ENCODE measurements at regions not wholly inside any gene's neighbourhood (a gene's known extent, or its start where the extent isn't known, plus 50 kb on each side); places are given as distances from the start of the nearest gene placed in this dataset.

- peak in 2 of 6 donors; percentile 27 to 58 for DNase-seq (ENCODE audit: low read depth in 4 of 6, low spot score in 6 of 6)
- Histone ChIP-seq H3K9me3 (ENCODE audit: control insufficient read depth, insufficient read depth, low read length) (no peaks in the 10 kb centered on the region), H3K36me3 (ENCODE audit: control insufficient read depth, insufficient read depth, low read length) (no peaks in the 10 kb centered on the region), H3K4me1 (ENCODE audit: control insufficient read depth, insufficient read depth, low read length) (no peaks in the 10 kb centered on the region), H3K4me3 (ENCODE audit: low read depth, low read length) (no peak overlapping the region), H3K27ac (ENCODE audit: low read depth, low read length) (no peak overlapping the region), H3K27me3 (ENCODE audit: control insufficient read depth, insufficient read depth, low read length) (no peaks in the 10 kb centered on the region)
- WGBS (ENCODE audit: insufficient coverage), result 47% methylated on average over 8 of the region's 12 CpGs
Observed at GRCh38 chr4:110850461-110851442, 227.9 kb upstream of the PITX2 start.

GRCh38 chr4:110851989-110852388 is 229.1 kb upstream of the PITX2 start:
- H3K27ac ChIP-seq (ENCODE audit: low read depth, low read length), result no peak overlapping the region
- DNase-seq (ENCODE audit: low read depth in 4 of 6, low spot score in 6 of 6), result no peak
- 100% methylated on average over 1 of the region's 2 CpGs for WGBS (ENCODE audit: insufficient coverage)

GRCh38 chr4:110852793-110853192 is 229.9 kb upstream of the PITX2 start:
- DNase-seq (ENCODE audit: low read depth in 4 of 6, low spot score in 6 of 6), result no peak
- no CpG with 5 or more reads among the region's 3 CpGs for WGBS (ENCODE audit: insufficient coverage)

More at GRCh38 chr4:110851989-110852388, 229.1 kb upstream of the PITX2 start:
- Histone ChIP-seq H3K4me1 (ENCODE audit: control insufficient read depth, insufficient read depth, low read length) (no peaks in the 10 kb centered on the region), H3K36me3 (ENCODE audit: control insufficient read depth, insufficient read depth, low read length) (no peaks in the 10 kb centered on the region), H3K27me3 (ENCODE audit: control insufficient read depth, insufficient read depth, low read length) (no peaks in the 10 kb centered on the region), H3K9me3 (ENCODE audit: control insufficient read depth, insufficient read depth, low read length) (no peaks in the 10 kb centered on the region), H3K4me3 (ENCODE audit: low read depth, low read length) (no peak overlapping the region)

GRCh38 chr4:110853242-110853641 is 230.4 kb upstream of the PITX2 start:
- WGBS (ENCODE audit: insufficient coverage), result no CpG with 5 or more reads among the region's 5 CpGs
- no peak for DNase-seq (ENCODE audit: low read depth in 4 of 6, low spot score in 6 of 6)
- H3K4me3 ChIP-seq (ENCODE audit: low read depth, low read length), result no peak overlapping the region

More at GRCh38 chr4:110852793-110853192, 229.9 kb upstream of the PITX2 start:
- Histone ChIP-seq H3K4me1 (ENCODE audit: control insufficient read depth, insufficient read depth, low read length) (no peaks in the 10 kb centered on the region), H3K9me3 (ENCODE audit: control insufficient read depth, insufficient read depth, low read length) (no peaks in the 10 kb centered on the region), H3K4me3 (ENCODE audit: low read depth, low read length) (no peak overlapping the region), H3K27me3 (ENCODE audit: control insufficient read depth, insufficient read depth, low read length) (no peaks in the 10 kb centered on the region), H3K36me3 (ENCODE audit: control insufficient read depth, insufficient read depth, low read length) (no peaks in the 10 kb centered on the region), H3K27ac (ENCODE audit: low read depth, low read length) (no peak overlapping the region)

GRCh38 chr4:110854021-110854678 is 231.3 kb upstream of the PITX2 start:
- Histone ChIP-seq H3K4me1 (ENCODE audit: control insufficient read depth, insufficient read depth, low read length) (no peaks in the 10 kb centered on the region), H3K27me3 (ENCODE audit: control insufficient read depth, insufficient read depth, low read length) (no peaks in the 10 kb centered on the region), H3K4me3 (ENCODE audit: low read depth, low read length) (no peak overlapping the region), H3K27ac (ENCODE audit: low read depth, low read length) (no peak overlapping the region), H3K36me3 (ENCODE audit: control insufficient read depth, insufficient read depth, low read length) (no peaks in the 10 kb centered on the region), H3K9me3 (ENCODE audit: control insufficient read depth, insufficient read depth, low read length) (no peaks in the 10 kb centered on the region)
- DNase-seq (ENCODE audit: low read depth in 4 of 6, low spot score in 6 of 6), result peak in 1 of 6 donors; percentile 14
- no CpG with 5 or more reads among the region's 6 CpGs for WGBS (ENCODE audit: insufficient coverage)

More at GRCh38 chr4:110853242-110853641, 230.4 kb upstream of the PITX2 start:
- Histone ChIP-seq H3K36me3 (ENCODE audit: control insufficient read depth, insufficient read depth, low read length) (no peaks in the 10 kb centered on the region), H3K27ac (ENCODE audit: low read depth, low read length) (no peak overlapping the region), H3K27me3 (ENCODE audit: control insufficient read depth, insufficient read depth, low read length) (no peaks in the 10 kb centered on the region), H3K9me3 (ENCODE audit: control insufficient read depth, insufficient read depth, low read length) (no peaks in the 10 kb centered on the region), H3K4me1 (ENCODE audit: control insufficient read depth, insufficient read depth, low read length) (no peaks in the 10 kb centered on the region)

- H3K36me3 ChIP-seq (ENCODE audit: control insufficient read depth, insufficient read depth, low read length), result no peaks in the 10 kb centered on the region
Observed at GRCh38 chr4:110860125-110860524, 237.2 kb upstream of the PITX2 start.

GRCh38 chr4:110860901-110861300 is 238.0 kb upstream of the PITX2 start:
- Histone ChIP-seq H3K4me3 (ENCODE audit: low read depth, low read length) (no peak overlapping the region), H3K9me3 (ENCODE audit: control insufficient read depth, insufficient read depth, low read length) (no peaks in the 10 kb centered on the region), H3K27me3 (ENCODE audit: control insufficient read depth, insufficient read depth, low read length) (no peaks in the 10 kb centered on the region), H3K4me1 (ENCODE audit: control insufficient read depth, insufficient read depth, low read length) (no peaks in the 10 kb centered on the region), H3K36me3 (ENCODE audit: control insufficient read depth, insufficient read depth, low read length) (no peaks in the 10 kb centered on the region), H3K27ac (ENCODE audit: low read depth, low read length) (no peak overlapping the region)
- no peak for DNase-seq (ENCODE audit: low read depth in 4 of 6, low spot score in 6 of 6)
- WGBS (ENCODE audit: insufficient coverage), result no CpG with 5 or more reads among the region's 1 CpG

More at GRCh38 chr4:110860125-110860524, 237.2 kb upstream of the PITX2 start:
- Histone ChIP-seq H3K4me1 (ENCODE audit: control insufficient read depth, insufficient read depth, low read length) (no peaks in the 10 kb centered on the region), H3K9me3 (ENCODE audit: control insufficient read depth, insufficient read depth, low read length) (no peaks in the 10 kb centered on the region), H3K27me3 (ENCODE audit: control insufficient read depth, insufficient read depth, low read length) (no peaks in the 10 kb centered on the region), H3K4me3 (ENCODE audit: low read depth, low read length) (no peak overlapping the region), H3K27ac (ENCODE audit: low read depth, low read length) (no peak overlapping the region)
- DNase-seq (ENCODE audit: low read depth in 4 of 6, low spot score in 6 of 6), result no peak
- WGBS (ENCODE audit: insufficient coverage), result no CpG with 5 or more reads among the region's 6 CpGs

GRCh38 chr4:110865611-110866259 is 242.9 kb upstream of the PITX2 start:
- no peaks in the 10 kb centered on the region for H3K4me1 ChIP-seq (ENCODE audit: control insufficient read depth, insufficient read depth, low read length)
- H3K36me3 ChIP-seq (ENCODE audit: control insufficient read depth, insufficient read depth, low read length), result no peaks in the 10 kb centered on the region
- no peaks in the 10 kb centered on the region for H3K27me3 ChIP-seq (ENCODE audit: control insufficient read depth, insufficient read depth, low read length)
- 43% methylated on average over 1 of the region's 1 CpG for WGBS (ENCODE audit: insufficient coverage)
- no peak overlapping the region for H3K27ac ChIP-seq (ENCODE audit: low read depth, low read length)
- H3K9me3 ChIP-seq (ENCODE audit: control insufficient read depth, insufficient read depth, low read length), result no peaks in the 10 kb centered on the region
- DNase-seq (ENCODE audit: low read depth in 4 of 6, low spot score in 6 of 6), result peak in 2 of 6 donors; percentile 41 to 54
- H3K4me3 ChIP-seq (ENCODE audit: low read depth, low read length), result no peak overlapping the region

- no peak overlapping the region for H3K4me3 ChIP-seq (ENCODE audit: low read depth, low read length)
- no peaks in the 10 kb centered on the region for H3K4me1 ChIP-seq (ENCODE audit: control insufficient read depth, insufficient read depth, low read length)
- DNase-seq (ENCODE audit: low read depth in 4 of 6, low spot score in 6 of 6), result no peak
- H3K36me3 ChIP-seq (ENCODE audit: control insufficient read depth, insufficient read depth, low read length), result no peaks in the 10 kb centered on the region
- no peaks in the 10 kb centered on the region for H3K27me3 ChIP-seq (ENCODE audit: control insufficient read depth, insufficient read depth, low read length)
- no peak overlapping the region for H3K27ac ChIP-seq (ENCODE audit: low read depth, low read length)
- no peaks in the 10 kb centered on the region for H3K9me3 ChIP-seq (ENCODE audit: control insufficient read depth, insufficient read depth, low read length)
- WGBS (ENCODE audit: insufficient coverage), result 93% methylated on average over 2 of the region's 3 CpGs
Observed at GRCh38 chr4:110867251-110867960, 244.5 kb upstream of the PITX2 start.
